MM.1S (cell line): ENCODE measurements at regions not wholly inside any gene's neighbourhood (a gene's known extent, or its start where the extent isn't known, plus 50 kb on each side); places are given as distances from the start of the nearest gene placed in this dataset.

Experiments
- DNase-seq: peaks from one replicate; pipeline ENCODE4 v3.0.0-alpha.2; 2015
- H2AFZ ChIP-seq: fragments of 300-600 bp; sonication (generic); 2 replicates; pipeline ENCODE4 v1.6.0; 2016; ENCODE audit warnings: antibody characterized with exemption, low read length
- H3F3A ChIP-seq: fragments of 300-600 bp; sonication (generic); 2 replicates; pipeline ENCODE4 v1.6.1; 2016; ENCODE audit warnings: mild to moderate bottlenecking, antibody characterized with exemption, low read length, moderate library complexity, mixed read lengths; ENCODE audit not compliant: insufficient read depth
- H3K27ac ChIP-seq: fragments of 300-600 bp; sonication (generic); 2 replicates; pipeline ENCODE4 v1.5.1; 2016; ENCODE audit warnings: mild to moderate bottlenecking, low read length
- H3K27me3 ChIP-seq: fragments of 300-600 bp; sonication (generic); replicated peaks from 2 replicates; pipeline ENCODE4 v1.6.0; 2016; ENCODE audit warnings: low read length; ENCODE audit not compliant: insufficient read depth
- H3K36me3 ChIP-seq: fragments of 300-600 bp; sonication (generic); replicated peaks from 2 replicates; pipeline ENCODE4 v1.6.1; 2016; ENCODE audit warnings: mild to moderate bottlenecking, low read length, mixed read lengths; ENCODE audit not compliant: insufficient read depth
- H3K4me1 ChIP-seq: fragments of 300-600 bp; sonication (generic); 2 replicates; pipeline ENCODE4 v1.6.1; 2016; ENCODE audit warnings: low read length, mixed read lengths
- H3K4me2 ChIP-seq: fragments of 300-600 bp; sonication (generic); 2 replicates; pipeline ENCODE4 v1.6.0; 2016; ENCODE audit warnings: low read depth, low read length
- H3K4me3 ChIP-seq: fragments of 300-600 bp; sonication (generic); 2 replicates; pipeline ENCODE4 v1.5.1; 2016; ENCODE audit warnings: low read length, mixed read lengths
- H3K79me2 ChIP-seq: fragments of 300-600 bp; sonication (generic); 2 replicates; pipeline ENCODE4 v1.6.1; 2016; ENCODE audit warnings: mixed run types, low read length, mixed read lengths
- H3K9ac ChIP-seq: fragments of 300-600 bp; sonication (generic); 2 replicates; pipeline ENCODE4 v1.6.1; 2016; ENCODE audit warnings: low read length, mixed read lengths
- H3K9me2 ChIP-seq: fragments of 300-600 bp; sonication (generic); replicated peaks from 2 replicates; pipeline ENCODE4 v1.6.1; 2016; ENCODE audit warnings: mild to moderate bottlenecking, low read length, mixed read lengths; ENCODE audit not compliant: insufficient read depth
- H3K9me3 ChIP-seq: fragments of 300-600 bp; sonication (generic); replicated peaks from 2 replicates; pipeline ENCODE4 v1.6.1; 2016; ENCODE audit warnings: mild to moderate bottlenecking, low read length, mixed read lengths; ENCODE audit not compliant: insufficient read depth
- H4K20me1 ChIP-seq: fragments of 300-600 bp; sonication (generic); 2 replicates; pipeline ENCODE4 v1.6.1; 2016; ENCODE audit warnings: mild to moderate bottlenecking, low read length, moderate library complexity, mixed read lengths; ENCODE audit not compliant: insufficient read depth
- EZH2 ChIP-seq: fragments of 300-600 bp; sonication (generic); optimal IDR thresholded peaks from 2 replicates; pipeline ENCODE3; 2017; ENCODE audit warnings: low read depth, mild to moderate bottlenecking, antibody characterized with exemption, low read length, mixed read lengths
- EZH2phosphoT487 ChIP-seq: fragments of 300-600 bp; sonication (generic); IDR thresholded peaks from 2 replicates; pipeline ENCODE4 v1.6.1; 2018; ENCODE audit warnings: antibody characterized with exemption, low read length
- TF ChIP-seq, protein P1 (sequence below): fragments of 300-600 bp; sonication (generic); IDR thresholded peaks from 2 replicates; pipeline ENCODE4 v1.5.1; 2016; ENCODE audit warnings: antibody characterized with exemption, low read length, mixed read lengths

DNA sequence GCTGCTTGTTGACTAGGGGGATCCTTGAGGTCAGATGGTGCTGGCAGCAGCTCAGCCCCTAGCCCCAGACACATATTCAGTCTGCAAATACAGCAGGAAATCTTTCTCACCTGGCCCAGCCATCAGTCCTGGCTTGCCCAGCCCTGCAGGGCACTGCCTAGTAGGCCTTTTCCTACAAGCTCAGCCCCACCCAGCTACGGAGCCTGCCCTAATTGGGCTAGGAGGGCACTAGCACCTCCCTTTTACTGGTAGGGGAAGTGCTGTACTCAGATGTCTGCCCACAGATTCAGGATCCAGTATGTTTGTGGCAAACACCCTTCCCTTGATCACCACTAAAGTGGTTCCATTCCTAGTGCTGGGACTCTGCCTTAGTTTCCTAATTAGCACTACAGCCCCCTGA is 257.1 kb upstream of the CADM1 start:
- no peak overlapping the region for H3K27ac ChIP-seq
- H3K9me2 ChIP-seq, result no peaks in the 10 kb centered on the region
- TF ChIP-seq, protein P1, sequence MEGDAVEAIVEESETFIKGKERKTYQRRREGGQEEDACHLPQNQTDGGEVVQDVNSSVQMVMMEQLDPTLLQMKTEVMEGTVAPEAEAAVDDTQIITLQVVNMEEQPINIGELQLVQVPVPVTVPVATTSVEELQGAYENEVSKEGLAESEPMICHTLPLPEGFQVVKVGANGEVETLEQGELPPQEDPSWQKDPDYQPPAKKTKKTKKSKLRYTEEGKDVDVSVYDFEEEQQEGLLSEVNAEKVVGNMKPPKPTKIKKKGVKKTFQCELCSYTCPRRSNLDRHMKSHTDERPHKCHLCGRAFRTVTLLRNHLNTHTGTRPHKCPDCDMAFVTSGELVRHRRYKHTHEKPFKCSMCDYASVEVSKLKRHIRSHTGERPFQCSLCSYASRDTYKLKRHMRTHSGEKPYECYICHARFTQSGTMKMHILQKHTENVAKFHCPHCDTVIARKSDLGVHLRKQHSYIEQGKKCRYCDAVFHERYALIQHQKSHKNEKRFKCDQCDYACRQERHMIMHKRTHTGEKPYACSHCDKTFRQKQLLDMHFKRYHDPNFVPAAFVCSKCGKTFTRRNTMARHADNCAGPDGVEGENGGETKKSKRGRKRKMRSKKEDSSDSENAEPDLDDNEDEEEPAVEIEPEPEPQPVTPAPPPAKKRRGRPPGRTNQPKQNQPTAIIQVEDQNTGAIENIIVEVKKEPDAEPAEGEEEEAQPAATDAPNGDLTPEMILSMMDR, result no peak
- no peak overlapping the region for H2AFZ ChIP-seq
- H4K20me1 ChIP-seq, result no peaks in the 10 kb centered on the region
- no peak overlapping the region for H3K4me2 ChIP-seq
- H3K36me3 ChIP-seq, result no peaks in the 10 kb centered on the region
- H3K9ac ChIP-seq, result no peak overlapping the region
- no peaks in the 10 kb centered on the region for H3K9me3 ChIP-seq
- no peak for DNase-seq
- no peak overlapping the region for H3K4me3 ChIP-seq
- no peaks in the 10 kb centered on the region for H3F3A ChIP-seq
- no peaks in the 10 kb centered on the region for H3K4me1 ChIP-seq
- H3K27me3 ChIP-seq, result no peaks in the 10 kb centered on the region
- H3K79me2 ChIP-seq, result no peaks in the 10 kb centered on the region

DNA sequence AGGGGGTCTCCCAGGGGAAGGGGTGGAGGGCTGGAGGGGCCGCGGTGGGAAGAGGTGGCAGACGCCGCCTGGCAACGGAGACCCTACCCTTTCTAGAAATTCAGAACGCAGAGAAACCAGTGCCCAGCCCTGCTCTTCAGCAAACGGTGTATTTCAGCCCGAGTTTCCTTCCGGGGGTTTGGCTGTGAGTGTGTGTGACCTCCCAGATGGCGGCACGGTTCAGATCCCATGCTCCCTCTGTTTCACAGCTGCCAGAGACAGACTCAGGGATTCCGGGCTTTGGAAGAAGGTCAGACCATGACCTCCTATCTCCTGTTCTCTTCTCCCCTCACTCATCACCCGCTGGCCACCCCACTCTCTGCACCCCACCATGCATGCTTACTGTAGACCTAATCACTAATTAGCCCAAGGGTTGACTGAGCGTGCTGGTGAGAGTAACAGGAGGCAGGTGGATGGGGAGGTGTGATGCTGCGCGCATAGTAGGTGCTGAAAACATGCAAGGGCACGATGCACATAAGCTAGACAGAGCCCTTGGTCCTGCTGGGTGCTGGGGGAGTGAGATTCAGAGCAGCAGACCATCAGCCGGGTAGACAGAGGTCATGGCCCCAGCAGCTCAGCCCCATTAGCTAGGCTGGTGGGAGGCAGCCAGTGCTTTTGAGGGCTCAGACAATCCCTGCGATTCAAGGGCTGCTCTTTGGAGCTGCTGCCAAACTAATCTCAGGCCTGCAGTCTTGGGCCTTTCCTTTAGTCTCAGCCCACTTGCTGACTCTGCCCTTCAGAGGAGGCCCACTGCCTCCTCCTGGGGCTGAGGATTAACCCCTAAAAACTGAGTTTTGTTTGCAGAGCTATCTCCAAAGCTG is 256.5 kb upstream of the CADM1 start:
- H3K36me3 ChIP-seq, result no peaks in the 10 kb centered on the region
- H3K4me3 ChIP-seq, result no peak overlapping the region
- H3K9me2 ChIP-seq, result no peaks in the 10 kb centered on the region
- no peaks in the 10 kb centered on the region for H4K20me1 ChIP-seq
- H3K27me3 ChIP-seq, result no peaks in the 10 kb centered on the region
- no peak overlapping the region for H2AFZ ChIP-seq
- no peak overlapping the region for H3K9ac ChIP-seq
- no peak overlapping the region for H3K27ac ChIP-seq
- DNase-seq, result no peak
- no peak overlapping the region for H3K4me2 ChIP-seq
- H3K4me1 ChIP-seq, result no peaks in the 10 kb centered on the region
- no peaks in the 10 kb centered on the region for H3K79me2 ChIP-seq
- no peaks in the 10 kb centered on the region for H3K9me3 ChIP-seq
- H3F3A ChIP-seq, result no peaks in the 10 kb centered on the region
- TF ChIP-seq EZH2phosphoT487, result no peak
- TF ChIP-seq EZH2, result no peak
- TF ChIP-seq, protein P1, result no peak

DNA sequence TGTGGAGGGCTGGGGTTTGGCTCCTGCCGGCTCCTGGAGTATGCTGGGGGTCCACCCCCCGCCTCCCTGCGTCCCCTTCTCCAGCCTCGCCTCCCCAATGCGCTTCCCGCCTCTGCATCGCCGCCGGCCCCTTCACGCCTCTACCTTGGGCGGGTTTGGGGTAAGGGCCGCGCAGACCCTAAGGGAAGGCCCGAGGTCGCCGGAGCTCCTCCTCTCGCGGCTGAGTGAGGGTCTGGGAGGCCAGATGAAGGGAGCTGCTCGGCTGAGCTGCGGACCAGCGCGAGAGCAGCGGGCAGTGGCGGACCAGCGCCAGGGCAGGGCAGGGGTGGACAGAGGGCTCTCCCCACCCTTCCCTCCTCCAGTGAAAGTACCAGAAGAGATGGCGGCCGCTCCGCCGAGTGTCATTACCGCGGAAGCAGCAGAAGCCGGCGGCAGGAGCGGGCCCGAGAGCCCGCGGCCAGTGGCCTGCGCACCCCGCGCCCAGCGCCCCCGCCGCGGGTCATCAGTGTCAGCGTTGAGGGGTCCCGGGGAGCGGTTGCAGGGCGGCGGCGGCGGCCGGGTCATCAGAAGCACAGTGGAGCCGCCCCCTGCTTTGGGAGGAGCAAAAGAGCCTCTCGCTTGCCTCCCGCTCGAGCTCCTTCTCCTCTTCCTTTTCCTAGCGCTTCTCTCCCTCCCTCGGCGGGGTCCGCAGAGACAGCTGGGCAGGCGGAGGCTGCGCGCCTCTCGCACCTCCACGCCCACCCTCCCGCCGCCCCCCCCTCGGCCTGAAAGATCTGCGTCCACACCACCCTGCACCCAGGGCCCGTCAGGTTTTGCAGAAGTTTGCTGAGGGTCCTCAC is 255.6 kb upstream of the CADM1 start:
- TF ChIP-seq EZH2phosphoT487 (no peak), EZH2 (no peak)
- TF ChIP-seq, protein P1, result no peak
- Histone ChIP-seq H3K4me2 (no peak overlapping the region), H3K9me2 (no peaks in the 10 kb centered on the region), H3K27ac (no peak overlapping the region), H3K9me3 (no peaks in the 10 kb centered on the region), H4K20me1 (no peaks in the 10 kb centered on the region), H2AFZ (no peak overlapping the region), H3K9ac (no peak overlapping the region), H3K27me3 (no peaks in the 10 kb centered on the region), H3K4me1 (no peaks in the 10 kb centered on the region), H3K4me3 (no peak overlapping the region), H3F3A (no peaks in the 10 kb centered on the region), H3K79me2 (no peaks in the 10 kb centered on the region), H3K36me3 (no peaks in the 10 kb centered on the region)
- DNase-seq, result no peak
